Breast epithelium (tissue), 4 donors: ENCODE measurements at regions not wholly inside any gene's neighbourhood (a gene's known extent, or its start where the extent isn't known, plus 50 kb on each side); places are given as distances from the start of the nearest gene placed in this dataset.

ENCODE experiments used
- DNase-seq, 2 donors: peaks; one replicate each; pipeline ENCODE4 v3.0.0-alpha.2; 2019; ENCODE audit warnings: low spot score in 2 of 2
- H3K27ac ChIP-seq, 2 donors: fragments of 200-600 bp; sonication (generic) in 1 of 2; one replicate each; pipeline ENCODE4 v1.5.1; 2016 to 2019; ENCODE audit warnings: mild to moderate bottlenecking in 1 of 2
- H3K27me3 ChIP-seq, 2 donors: fragments of 200-600 bp; sonication (generic) in 1 of 2; one replicate each; pipeline versions ENCODE4 v1.5.1 to v1.6.0; 2017 to 2019; ENCODE audit warnings: control low read depth in 1 of 2, mild to moderate bottlenecking in 1 of 2
- H3K36me3 ChIP-seq: fragments of 200-600 bp; one replicate; pipeline ENCODE4 v1.5.1; 2019
- H3K4me1 ChIP-seq, 2 donors: fragments of 200-600 bp; sonication (generic); one replicate each; pipeline ENCODE4 v1.5.1; 2016 to 2019; ENCODE audit warnings: control low read depth in 1 of 2
- H3K4me3 ChIP-seq, 3 donors: fragments of 200-600 bp; sonication (generic); 1 replicate in 2 of 3; 2 replicates in 1 of 3; pipeline ENCODE4 v1.5.1; 2016 to 2019; ENCODE audit warnings: mild to moderate bottlenecking in 3 of 3, moderate library complexity in 2 of 3
- H3K9me3 ChIP-seq, 2 donors: fragments of 200-600 bp; sonication (generic) in 1 of 2; one replicate each; pipeline ENCODE4 v1.5.1; 2016 to 2019; ENCODE audit warnings: control low read depth in 1 of 2
- POLR2A ChIP-seq: fragments of 450-650 bp; IDR thresholded peaks from one replicate; pipeline ENCODE4 v1.6.1; 2016; ENCODE audit warnings: antibody characterized with exemption, mild to moderate bottlenecking, moderate library complexity
- POLR2AphosphoS5 ChIP-seq, 3 donors: sonication (generic); formaldehyde crosslinking; IDR thresholded peaks; one replicate each; pipeline ENCODE4 v1.6.1; 2017; ENCODE audit warnings: antibody characterized with exemption in 3 of 3
- intact Hi-C: fragments of 100-400 bp; cut with DNase I; formaldehyde crosslinking; loops from one replicate; pipeline ENCODE4 v1.15.1; 2023; ENCODE audit warnings: low total_unique reads
- TF ChIP-seq, protein P1 (sequence below), 3 donors: fragments of 450-650 bp; IDR thresholded peaks; one replicate each; pipeline ENCODE4 v1.5.1; 2016 to 2017; ENCODE audit warnings: antibody characterized with exemption in 3 of 3, mild to moderate bottlenecking in 3 of 3, moderate library complexity in 3 of 3

DNA sequence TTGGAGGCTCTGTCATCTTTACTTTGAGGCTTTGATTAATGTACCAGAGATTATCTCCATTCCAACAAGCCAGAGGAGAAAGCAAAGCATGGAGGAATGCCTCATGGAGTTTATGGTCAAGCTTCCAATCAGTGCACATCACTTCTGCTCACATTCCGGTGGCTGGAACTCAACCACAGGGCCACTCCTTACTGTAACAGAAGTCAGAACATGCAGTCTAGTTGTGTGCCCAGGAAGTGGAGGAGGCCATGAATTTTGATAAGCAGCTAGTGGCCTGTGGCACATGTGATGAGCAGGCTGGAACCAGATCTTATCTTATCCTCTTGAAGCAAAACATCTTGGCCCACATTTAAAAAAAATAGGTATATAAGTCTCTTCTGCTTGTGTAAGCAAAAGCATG, 258.9 kb upstream of the ARHGAP20 start:
- Histone ChIP-seq H3K27ac (no peak overlapping the region), H3K9me3 (no peaks in the 10 kb centered on the region), H3K4me3 (no peak overlapping the region), H3K27me3 (no peaks in the 10 kb centered on the region), H3K36me3 (no peaks in the 10 kb centered on the region), H3K4me1 (no peaks in the 10 kb centered on the region)
- no peak for DNase-seq
- TF ChIP-seq POLR2A = no peak
- no peak for TF ChIP-seq POLR2AphosphoS5 (IDR thresholded peaks at IDR 0.05)
- TF ChIP-seq, protein P1, sequence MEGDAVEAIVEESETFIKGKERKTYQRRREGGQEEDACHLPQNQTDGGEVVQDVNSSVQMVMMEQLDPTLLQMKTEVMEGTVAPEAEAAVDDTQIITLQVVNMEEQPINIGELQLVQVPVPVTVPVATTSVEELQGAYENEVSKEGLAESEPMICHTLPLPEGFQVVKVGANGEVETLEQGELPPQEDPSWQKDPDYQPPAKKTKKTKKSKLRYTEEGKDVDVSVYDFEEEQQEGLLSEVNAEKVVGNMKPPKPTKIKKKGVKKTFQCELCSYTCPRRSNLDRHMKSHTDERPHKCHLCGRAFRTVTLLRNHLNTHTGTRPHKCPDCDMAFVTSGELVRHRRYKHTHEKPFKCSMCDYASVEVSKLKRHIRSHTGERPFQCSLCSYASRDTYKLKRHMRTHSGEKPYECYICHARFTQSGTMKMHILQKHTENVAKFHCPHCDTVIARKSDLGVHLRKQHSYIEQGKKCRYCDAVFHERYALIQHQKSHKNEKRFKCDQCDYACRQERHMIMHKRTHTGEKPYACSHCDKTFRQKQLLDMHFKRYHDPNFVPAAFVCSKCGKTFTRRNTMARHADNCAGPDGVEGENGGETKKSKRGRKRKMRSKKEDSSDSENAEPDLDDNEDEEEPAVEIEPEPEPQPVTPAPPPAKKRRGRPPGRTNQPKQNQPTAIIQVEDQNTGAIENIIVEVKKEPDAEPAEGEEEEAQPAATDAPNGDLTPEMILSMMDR (IDR thresholded peaks at IDR 0.05) = no peak
- intact Hi-C loops = no loop called here

DNA sequence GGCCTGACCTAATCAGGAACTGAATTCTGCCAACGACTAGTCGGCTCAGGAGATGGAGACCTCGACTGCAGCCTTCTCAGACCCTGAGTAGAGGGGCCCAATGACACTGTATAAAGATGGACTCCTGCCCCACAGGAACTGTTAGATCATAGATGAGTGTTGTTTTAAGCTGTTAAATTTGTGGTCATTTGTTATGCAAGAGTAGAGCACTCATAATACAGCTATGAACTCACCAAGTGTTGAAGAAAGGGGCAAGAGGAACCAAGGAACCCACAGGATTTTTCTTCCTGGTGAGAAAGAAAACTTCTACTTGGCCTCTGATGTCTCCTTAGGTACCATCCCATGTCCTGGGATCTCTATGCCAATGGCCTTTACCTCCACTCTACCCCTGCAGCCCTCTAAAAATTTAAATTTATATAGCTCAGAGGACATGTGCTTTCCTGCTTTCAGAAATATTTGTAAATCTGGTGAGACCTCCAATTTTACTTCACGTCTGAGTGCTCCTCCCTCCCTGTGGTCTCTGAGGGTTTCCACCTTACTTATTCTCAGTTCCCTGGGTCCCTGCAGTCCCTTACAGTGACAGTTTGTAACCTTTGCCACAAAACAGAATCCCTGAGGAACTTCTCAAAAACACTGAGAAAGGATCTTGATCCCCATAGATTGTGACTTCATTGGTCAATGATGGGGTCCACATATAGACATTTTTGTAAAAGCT, 256.3 kb upstream of the ARHGAP20 start:
- no peak overlapping the region for H3K27ac ChIP-seq
- no peak overlapping the region for H3K4me3 ChIP-seq
- H3K36me3 ChIP-seq = no peaks in the 10 kb centered on the region
- H3K4me1 ChIP-seq = no peaks in the 10 kb centered on the region
- intact Hi-C loops = no loop called here
- no peak for DNase-seq
- TF ChIP-seq POLR2A = no peak
- TF ChIP-seq, protein P1 (IDR thresholded peaks at IDR 0.05) = no peak
- no peak for TF ChIP-seq POLR2AphosphoS5 (IDR thresholded peaks at IDR 0.05)
- H3K27me3 ChIP-seq = no peaks in the 10 kb centered on the region
- no peaks in the 10 kb centered on the region for H3K9me3 ChIP-seq

DNA sequence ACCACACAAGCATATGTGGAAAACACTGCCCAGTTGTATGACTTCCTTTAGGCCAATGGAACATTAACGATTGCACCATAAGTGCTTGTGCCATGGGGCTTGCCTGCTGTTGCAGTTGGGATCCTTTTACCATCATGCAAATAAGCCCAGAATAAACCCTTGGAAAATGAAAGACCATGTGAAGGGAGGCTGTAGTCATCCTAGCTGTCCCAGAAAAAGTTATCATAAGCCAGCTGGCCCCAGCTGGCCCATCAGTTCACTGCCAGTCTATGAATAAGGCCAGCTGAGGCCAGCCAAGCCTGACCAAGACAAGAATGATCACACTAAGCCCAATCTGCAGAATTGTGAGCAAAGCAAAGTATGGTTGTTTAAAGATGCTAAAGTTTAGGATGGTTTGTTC, 253.9 kb upstream of the ARHGAP20 start:
- Histone ChIP-seq H3K27ac (no peak overlapping the region), H3K27me3 (no peaks in the 10 kb centered on the region), H3K9me3 (no peaks in the 10 kb centered on the region), H3K4me1 (no peaks in the 10 kb centered on the region), H3K4me3 (no peak overlapping the region), H3K36me3 (no peaks in the 10 kb centered on the region)
- DNase-seq = no peak
- TF ChIP-seq POLR2AphosphoS5 (IDR thresholded peaks at IDR 0.05) (no peak), POLR2A (no peak)
- TF ChIP-seq, protein P1 (IDR thresholded peaks at IDR 0.05) = no peak
- intact Hi-C loops = no loop called here

DNA sequence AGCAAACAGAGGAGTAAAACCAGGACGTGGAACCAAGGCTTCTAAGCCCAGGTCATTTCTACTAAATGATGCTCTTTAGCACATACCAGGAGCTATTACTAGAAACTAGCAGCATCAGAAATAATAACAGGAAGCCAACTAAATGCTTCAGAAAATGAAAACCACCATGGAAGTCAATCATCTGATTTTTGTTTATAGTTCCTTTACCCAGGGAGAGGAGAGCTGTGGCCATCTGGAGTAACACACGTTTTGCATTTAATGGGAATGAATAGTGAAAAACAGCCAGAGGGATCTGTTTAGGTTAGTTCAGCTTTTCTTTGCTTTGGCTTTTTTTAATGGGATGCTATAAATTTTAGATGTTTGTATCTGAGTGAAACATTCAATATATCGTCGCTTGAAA, 250.7 kb upstream of the ARHGAP20 start:
- no peaks in the 10 kb centered on the region for H3K36me3 ChIP-seq
- TF ChIP-seq, protein P1 (IDR thresholded peaks at IDR 0.05) = no peak
- TF ChIP-seq POLR2AphosphoS5 (IDR thresholded peaks at IDR 0.05) = no peak
- TF ChIP-seq POLR2A = no peak
- intact Hi-C loops = no loop called here

DNA sequence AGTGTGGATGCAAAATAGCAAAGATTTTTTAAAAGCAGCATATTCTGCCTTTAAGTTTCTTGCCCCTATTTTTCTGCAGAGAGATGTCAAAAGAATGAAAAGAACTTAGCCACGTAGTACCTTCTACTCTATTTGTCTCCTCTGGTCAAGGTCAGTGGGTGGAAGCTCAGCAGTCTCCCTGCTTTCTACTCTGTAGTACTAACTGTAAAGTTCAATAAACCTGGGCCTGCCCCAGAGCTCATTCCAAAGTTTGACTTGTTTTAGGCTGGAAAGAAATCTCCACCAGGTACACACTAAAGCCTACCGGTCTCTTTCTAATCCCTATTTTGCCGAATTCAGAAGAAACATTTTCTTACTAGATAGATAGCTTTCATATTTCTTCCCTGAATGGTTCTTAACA, 247.9 kb upstream of the ARHGAP20 start:
- Histone ChIP-seq H3K27me3 (no peaks in the 10 kb centered on the region), H3K9me3 (no peaks in the 10 kb centered on the region), H3K4me1 (no peaks in the 10 kb centered on the region), H3K4me3 (no peak overlapping the region), H3K36me3 (no peaks in the 10 kb centered on the region), H3K27ac (no peak overlapping the region)
- TF ChIP-seq, protein P1 (IDR thresholded peaks at IDR 0.05) = no peak
- TF ChIP-seq POLR2A (no peak), POLR2AphosphoS5 (IDR thresholded peaks at IDR 0.05) (no peak)
- intact Hi-C loops = no loop called here
- DNase-seq = no peak

More for the DNA sequence above, 250.7 kb upstream of the ARHGAP20 start:
- Histone ChIP-seq H3K4me3 (no peak overlapping the region), H3K9me3 (no peaks in the 10 kb centered on the region), H3K27me3 (no peaks in the 10 kb centered on the region), H3K27ac (no peak overlapping the region), H3K4me1 (no peaks in the 10 kb centered on the region)
- no peak for DNase-seq
